ENCODE measurements at regions not wholly inside any gene's neighbourhood (a gene's known extent, or its start where the extent isn't known, plus 50 kb on each side); places are given as distances from the start of the nearest gene placed in this dataset.
A peak's percentile ranks its signal among the peaks of the same experiment; 100 is the strongest.

DNA sequence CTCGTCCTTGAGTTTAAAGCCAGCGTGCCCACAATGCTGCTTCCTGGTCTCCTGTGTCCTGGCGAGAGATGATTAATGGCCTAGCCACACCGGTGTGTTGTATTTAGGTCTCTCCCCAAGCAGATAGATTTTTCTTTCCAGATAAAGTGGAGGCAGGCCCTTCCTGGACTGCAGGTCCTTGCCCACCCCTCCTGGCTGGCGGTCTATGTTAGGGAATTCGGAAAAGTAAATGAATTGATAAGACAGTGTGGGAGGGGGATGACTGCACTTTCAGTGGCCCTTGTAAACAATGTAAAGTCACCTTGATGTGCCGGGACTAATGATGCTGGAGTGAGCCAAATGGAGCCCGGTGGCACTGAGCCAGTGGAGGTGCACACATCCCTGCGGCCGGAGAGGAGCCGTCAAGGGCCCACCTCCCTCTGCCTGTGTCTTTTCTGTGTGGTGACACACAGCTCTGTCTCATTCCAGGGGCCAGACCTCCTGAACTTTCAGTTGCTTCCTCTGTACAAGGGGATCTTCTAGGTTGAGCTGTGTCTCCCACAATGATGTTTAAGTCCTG, 70.6 kb upstream of the ESRRB start:
- Histone ChIP-seq H3K9ac (ENCODE audit: low read length in 3 of 3) (no peak overlapping the region), H3K27ac (ENCODE audit: low read depth in 2 of 2, low read length in 2 of 2) (no peak overlapping the region), H3K27me3 (ENCODE audit: control insufficient read depth, insufficient read depth, low read length) (no peaks in the 10 kb centered on the region), H3K36me3 (ENCODE audit: control insufficient read depth in 2 of 3, insufficient read depth in 3 of 3, low read length in 3 of 3) (no peaks in the 10 kb centered on the region), H3K9me3 (ENCODE audit: control insufficient read depth in 2 of 3, insufficient read depth in 1 of 3, low read length in 3 of 3) (no peaks in the 10 kb centered on the region), H3K4me3 (ENCODE audit: low read length in 3 of 3) (no peak overlapping the region), H3K4me1 (ENCODE audit: control insufficient read depth in 2 of 3, insufficient read depth in 2 of 3, low read depth in 1 of 3, low read length in 3 of 3) (peaks cover 0 to 2% (median 0%) of the 10 kb centered on the region in 3 donors)
- FAIRE-seq (no peak), DNase-seq (no peak)
- intact Hi-C loops (cut with DNase I) = no loop called here
- TF ChIP-seq, protein P1, sequence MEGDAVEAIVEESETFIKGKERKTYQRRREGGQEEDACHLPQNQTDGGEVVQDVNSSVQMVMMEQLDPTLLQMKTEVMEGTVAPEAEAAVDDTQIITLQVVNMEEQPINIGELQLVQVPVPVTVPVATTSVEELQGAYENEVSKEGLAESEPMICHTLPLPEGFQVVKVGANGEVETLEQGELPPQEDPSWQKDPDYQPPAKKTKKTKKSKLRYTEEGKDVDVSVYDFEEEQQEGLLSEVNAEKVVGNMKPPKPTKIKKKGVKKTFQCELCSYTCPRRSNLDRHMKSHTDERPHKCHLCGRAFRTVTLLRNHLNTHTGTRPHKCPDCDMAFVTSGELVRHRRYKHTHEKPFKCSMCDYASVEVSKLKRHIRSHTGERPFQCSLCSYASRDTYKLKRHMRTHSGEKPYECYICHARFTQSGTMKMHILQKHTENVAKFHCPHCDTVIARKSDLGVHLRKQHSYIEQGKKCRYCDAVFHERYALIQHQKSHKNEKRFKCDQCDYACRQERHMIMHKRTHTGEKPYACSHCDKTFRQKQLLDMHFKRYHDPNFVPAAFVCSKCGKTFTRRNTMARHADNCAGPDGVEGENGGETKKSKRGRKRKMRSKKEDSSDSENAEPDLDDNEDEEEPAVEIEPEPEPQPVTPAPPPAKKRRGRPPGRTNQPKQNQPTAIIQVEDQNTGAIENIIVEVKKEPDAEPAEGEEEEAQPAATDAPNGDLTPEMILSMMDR (IDR thresholded peaks at IDR 0.05; ENCODE audit: borderline replicate concordance, extremely low read depth, insufficient read depth) = no peak

DNA sequence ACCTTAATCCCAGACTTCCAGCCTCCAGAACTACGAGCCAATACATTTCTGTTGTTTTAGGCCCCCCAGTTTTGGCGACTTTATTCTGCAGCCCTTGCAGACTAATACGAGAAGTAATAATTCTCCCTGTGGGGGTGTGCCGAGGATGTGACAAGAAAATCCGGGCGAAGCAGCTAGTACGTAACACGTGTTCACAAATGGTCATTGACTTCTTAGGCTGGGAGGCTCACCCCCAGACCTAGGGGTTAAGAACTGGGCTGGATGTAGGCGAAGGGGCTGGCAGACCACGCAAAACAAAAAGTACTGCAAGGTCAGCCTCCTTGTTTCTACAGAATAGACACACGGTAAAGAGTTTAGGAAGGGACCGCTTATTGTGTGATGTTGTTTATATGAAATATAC, 69.8 kb upstream of the ESRRB start:
- no peaks in the 10 kb centered on the region for H3K36me3 ChIP-seq (ENCODE audit: control insufficient read depth in 2 of 3, insufficient read depth in 3 of 3, low read length in 3 of 3)
- no peak overlapping the region for H3K4me3 ChIP-seq (ENCODE audit: low read length in 3 of 3)
- intact Hi-C loops (cut with DNase I) = no loop called here
- H3K9me3 ChIP-seq (ENCODE audit: control insufficient read depth in 2 of 3, insufficient read depth in 1 of 3, low read length in 3 of 3) = no peaks in the 10 kb centered on the region
- TF ChIP-seq, protein P1 (IDR thresholded peaks at IDR 0.05; ENCODE audit: borderline replicate concordance, extremely low read depth, insufficient read depth) = no peak
- FAIRE-seq = no peak
- no peaks in the 10 kb centered on the region for H3K27me3 ChIP-seq (ENCODE audit: control insufficient read depth, insufficient read depth, low read length)
- no peak overlapping the region for H3K9ac ChIP-seq (ENCODE audit: low read length in 3 of 3)
- no peak overlapping the region for H3K27ac ChIP-seq (ENCODE audit: low read depth in 2 of 2, low read length in 2 of 2)
- H3K4me1 ChIP-seq (ENCODE audit: control insufficient read depth in 2 of 3, insufficient read depth in 2 of 3, low read depth in 1 of 3, low read length in 3 of 3) = peaks cover 0 to 2% (median 0%) of the 10 kb centered on the region in 3 donors
- no peak for DNase-seq

DNA sequence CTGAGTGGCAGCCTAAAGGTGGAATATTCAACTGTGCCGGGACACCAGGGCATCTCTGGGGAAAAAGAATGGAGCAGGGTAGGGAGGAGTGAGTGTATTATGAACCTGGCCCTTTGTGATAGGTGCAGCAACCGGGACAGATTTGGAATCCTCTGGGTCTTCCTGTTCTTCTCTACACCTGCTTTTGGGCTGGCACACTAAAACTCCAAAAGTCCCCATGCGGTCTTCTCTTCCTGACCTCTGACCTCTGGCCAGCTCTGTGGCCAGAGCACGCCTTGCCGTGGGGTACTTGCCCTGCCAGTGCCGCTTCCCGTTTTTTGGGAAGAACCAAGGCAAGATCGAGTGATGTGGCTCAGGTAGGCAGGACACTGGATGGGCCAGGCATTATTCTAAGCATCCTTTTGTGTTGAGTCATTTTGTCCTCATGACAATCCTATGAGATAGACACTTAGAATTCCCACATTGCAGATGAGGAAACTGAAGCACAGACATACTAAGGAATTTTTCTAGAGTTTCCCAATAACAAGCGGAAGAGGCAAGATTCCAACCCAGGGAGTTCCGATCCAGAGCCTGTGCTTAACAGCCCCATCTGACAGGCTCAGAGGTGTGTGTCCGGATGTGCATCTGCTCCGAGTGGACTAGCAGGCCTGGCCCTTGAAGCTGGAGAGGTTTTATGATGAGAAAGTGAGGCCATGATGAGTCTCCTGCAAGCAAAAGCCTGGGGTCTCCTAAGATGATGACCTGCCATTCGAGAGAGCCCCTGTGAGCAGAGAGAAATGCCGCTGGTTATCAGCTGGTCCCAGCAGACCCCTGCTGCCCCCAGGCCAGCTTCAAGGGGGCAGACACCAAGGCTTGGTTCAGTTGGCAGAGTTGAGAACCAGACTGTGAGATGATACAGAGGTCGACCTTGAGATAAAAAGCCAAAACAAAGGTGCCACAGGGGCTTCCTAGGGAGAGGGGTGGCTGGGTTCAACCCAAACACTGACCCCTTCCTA, 67.9 kb upstream of the ESRRB start:
- Histone ChIP-seq H3K4me1 (ENCODE audit: control insufficient read depth in 2 of 3, insufficient read depth in 2 of 3, low read depth in 1 of 3, low read length in 3 of 3) (peaks cover 0 to 2% (median 0%) of the 10 kb centered on the region in 3 donors), H3K36me3 (ENCODE audit: control insufficient read depth in 2 of 3, insufficient read depth in 3 of 3, low read length in 3 of 3) (no peaks in the 10 kb centered on the region), H3K27ac (ENCODE audit: low read depth in 2 of 2, low read length in 2 of 2) (peak overlapping the region in 1 of 2 donors; percentile 22), H3K4me3 (ENCODE audit: low read length in 3 of 3) (peak overlapping the region in 1 of 3 donors; percentile 64), H3K9ac (ENCODE audit: low read length in 3 of 3) (no peak overlapping the region), H3K27me3 (ENCODE audit: control insufficient read depth, insufficient read depth, low read length) (no peaks in the 10 kb centered on the region), H3K9me3 (ENCODE audit: control insufficient read depth in 2 of 3, insufficient read depth in 1 of 3, low read length in 3 of 3) (no peaks in the 10 kb centered on the region)
- no peak for DNase-seq
- TF ChIP-seq, protein P1 (IDR thresholded peaks at IDR 0.05; ENCODE audit: borderline replicate concordance, extremely low read depth, insufficient read depth) = no peak
- intact Hi-C loops (cut with DNase I) = no loop called here
- no peak for FAIRE-seq

Measured in kidney (tissue), 13 donors.